ENCODE measurements at regions not wholly inside any gene's neighbourhood (a gene's known extent, or its start where the extent isn't known, plus 50 kb on each side); places are given as distances from the start of the nearest gene placed in this dataset.
A peak's percentile ranks its signal among the peaks of the same experiment; 100 is the strongest.

- Histone ChIP-seq H3K36me3 (no peaks in the 10 kb centered on the region), H3K4me1 (peaks cover 8% of the 10 kb centered on the region), H3K27me3 (ENCODE audit: low read depth) (no peaks in the 10 kb centered on the region), H3K9me3 (no peaks in the 10 kb centered on the region), H3K4me3 (peak overlapping the region; percentile 27), H3K27ac (no peak overlapping the region)
- DNase-seq, result no peak
- no peak for TF ChIP-seq CTCF (IDR thresholded peaks at IDR 0.05)
- ATAC-seq, result no peak
- intact Hi-C loops (cut with DNase I), result no loop called here
These were observed 305.4 kb downstream of the TTLL7 start for GRCh38 chr1:83693427-83694126.

GRCh38 chr1:83692524-83693381 lies 306.2 kb downstream of the TTLL7 start:
- intact Hi-C loops (cut with DNase I), result no loop called here
- Histone ChIP-seq H3K9me3 (no peaks in the 10 kb centered on the region), H3K27me3 (ENCODE audit: low read depth) (no peaks in the 10 kb centered on the region), H3K4me3 (peak overlapping the region; percentile 27), H3K36me3 (no peaks in the 10 kb centered on the region), H3K27ac (no peak overlapping the region), H3K4me1 (peaks cover 8% of the 10 kb centered on the region)
- ATAC-seq (peak; percentile 40 to 56), DNase-seq (no peak)
- TF ChIP-seq CTCF (IDR thresholded peaks at IDR 0.05), result no peak

GRCh38 chr1:83691953-83692500 lies 306.9 kb downstream of the TTLL7 start:
- no peak overlapping the region for H3K4me3 ChIP-seq
- H3K27ac ChIP-seq, result no peak overlapping the region
- peaks cover 8% of the 10 kb centered on the region for H3K4me1 ChIP-seq
- ATAC-seq (no peak), DNase-seq (no peak)
- H3K36me3 ChIP-seq, result no peaks in the 10 kb centered on the region
- H3K9me3 ChIP-seq, result no peaks in the 10 kb centered on the region
- intact Hi-C loops (cut with DNase I), result no loop called here
- H3K27me3 ChIP-seq (ENCODE audit: low read depth), result no peaks in the 10 kb centered on the region
- no peak for TF ChIP-seq CTCF (IDR thresholded peaks at IDR 0.05)

- no peaks in the 10 kb centered on the region for H3K9me3 ChIP-seq
- no peak overlapping the region for H3K27ac ChIP-seq
- intact Hi-C loops (cut with DNase I), result no loop called here
- peaks cover 8% of the 10 kb centered on the region for H3K4me1 ChIP-seq
- no peaks in the 10 kb centered on the region for H3K36me3 ChIP-seq
- TF ChIP-seq CTCF (IDR thresholded peaks at IDR 0.05), result no peak
- H3K4me3 ChIP-seq, result no peak overlapping the region
- no peaks in the 10 kb centered on the region for H3K27me3 ChIP-seq (ENCODE audit: low read depth)
- ATAC-seq (no peak), DNase-seq (no peak)
These were observed 308.7 kb downstream of the TTLL7 start for GRCh38 chr1:83689921-83690868.

- Histone ChIP-seq H3K4me1 (no peaks in the 10 kb centered on the region), H3K9me3 (no peaks in the 10 kb centered on the region), H3K27ac (no peak overlapping the region), H3K4me3 (no peak overlapping the region), H3K27me3 (ENCODE audit: low read depth) (no peaks in the 10 kb centered on the region), H3K36me3 (no peaks in the 10 kb centered on the region)
- no peak for ATAC-seq
- DNase-seq, result no peak
- intact Hi-C loops (cut with DNase I), result no loop called here
- no peak for TF ChIP-seq CTCF (IDR thresholded peaks at IDR 0.05)
These were observed 316.8 kb downstream of the TTLL7 start for GRCh38 chr1:83682132-83682531.
